GM12892 (cell line): ENCODE measurements at regions not wholly inside any gene's neighbourhood (a gene's known extent, or its start where the extent isn't known, plus 50 kb on each side); places are given as distances from the start of the nearest gene placed in this dataset.

ENCODE experiments used
- POLR2A ChIP-seq: IDR thresholded peaks from 2 replicates; pipeline ENCODE4 v1.6.1; 2011; ENCODE audit warnings: low read depth, low read length, control low read depth
- POLR2AphosphoS5 ChIP-seq: IDR thresholded peaks from 2 replicates; pipeline ENCODE4 v1.6.1; 2011; ENCODE audit warnings: low read depth, low read length, control low read depth
- TAF1 ChIP-seq: IDR thresholded peaks from 2 replicates; pipeline ENCODE4 v1.6.1; 2011; ENCODE audit warnings: low read depth, mild to moderate bottlenecking, control low read depth, low read length, borderline replicate concordance

- TF ChIP-seq TAF1 (no peak), POLR2A (no peak), POLR2AphosphoS5 (no peak)
These were observed 510.3 kb upstream of the TMPRSS15 start for GRCh38 chr21:18913914-18914313.
